Ovary (tissue), 7 donors: ENCODE measurements at regions not wholly inside any gene's neighbourhood (a gene's known extent, or its start where the extent isn't known, plus 50 kb on each side); places are given as distances from the start of the nearest gene placed in this dataset.

Experiments
- DNase-seq, 5 donors: peaks; one replicate each; pipeline ENCODE4 v3.0.0-alpha.2; 2019 to 2020
- H3K27ac ChIP-seq, 2 donors: fragments of 200-600 bp; one replicate each; pipeline versions ENCODE4 v1.5.1 to v1.8.0; 2019 to 2022
- H3K27me3 ChIP-seq: fragments of 200-600 bp; one replicate; pipeline ENCODE4 v1.8.0; 2022
- H3K36me3 ChIP-seq: fragments of 200-600 bp; sonication (generic); one replicate; pipeline ENCODE4 v1.5.1; 2019
- H3K4me1 ChIP-seq: one replicate; pipeline ENCODE4 v1.8.1; 2013; ENCODE audit warnings: mild to moderate bottlenecking, moderate library complexity; ENCODE audit not compliant: insufficient read depth
- H3K4me3 ChIP-seq: fragments of 200-600 bp; sonication (generic); one replicate; pipeline ENCODE4 v1.5.1; 2017
- H3K9me3 ChIP-seq, 2 donors: fragments of 200-600 bp in 1 of 2; sonication (generic) in 1 of 2; one replicate each; pipeline versions ENCODE4 v1.5.1 to v1.8.1; 2013 to 2019; ENCODE audit warnings: mild to moderate bottlenecking in 1 of 2, moderate library complexity in 1 of 2
- EP300 ChIP-seq: sonication (generic); formaldehyde crosslinking; IDR thresholded peaks from one replicate; pipeline ENCODE4 v1.6.1; 2017; ENCODE audit warnings: antibody characterized with exemption
- POLR2A ChIP-seq: fragments of 450-650 bp; IDR thresholded peaks from one replicate; pipeline ENCODE4 v1.6.1; 2017; ENCODE audit warnings: antibody characterized with exemption, mild to moderate bottlenecking, moderate library complexity
- WGBS, 3 donors: extraction: QIAGEN DNeasy Blood & Tissue Kit in 1 of 3; methylation state at CpG; one replicate each; pipeline versions ENCODE4 v1.1.5 to v1.1.7; 2013 to 2017; 5-methylcytosine and 5-hydroxymethylcytosine counted together
- intact Hi-C, 4 donors: fragments of 100-400 bp; cut with DNase I; formaldehyde crosslinking; loops; one replicate each; pipeline versions ENCODE4 v1.11.0 to v1.15.1; 2022 to 2023
- TF ChIP-seq, protein P1 (sequence below), 3 donors: fragments of 450-650 bp in 2 of 3; fragments of 200-600 bp in 1 of 3; IDR thresholded peaks; one replicate each; pipeline versions ENCODE4 v1.5.1 to v1.8.0; 2016 to 2022; ENCODE audit warnings: antibody characterized with exemption in 3 of 3, mild to moderate bottlenecking in 1 of 3
- donor health status: DM: no; HTN: no; CAD: no; lungs with moderate emphysema.
- donor health status: DM: no; HTN: no; CAD: no.
- donor health status: Bipolar disorder and iron deficiency.
- donor health status: DM: no; HTN: no; CAD: no.
- donor health status: DM: yes; HTN: yes; CAD: no.

DNA sequence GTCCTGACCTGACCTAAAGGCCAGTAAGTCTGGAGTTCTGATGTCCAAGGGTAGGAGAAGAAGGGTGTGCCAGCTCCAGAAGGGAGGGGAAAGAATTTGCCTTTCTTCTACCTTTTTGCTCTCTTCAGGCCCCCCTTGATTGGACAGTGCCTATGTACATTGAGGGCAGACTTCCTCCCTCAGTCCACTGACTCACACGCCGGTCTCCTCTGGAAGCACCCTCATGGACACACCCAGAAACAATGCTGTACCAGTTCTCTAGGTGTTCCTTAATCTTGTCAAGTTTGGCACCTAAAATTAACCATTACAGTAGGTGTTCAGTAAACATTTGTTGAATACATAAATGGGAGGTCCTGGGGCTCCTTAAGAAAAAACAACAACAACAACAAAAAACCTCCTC, 51.0 kb upstream of the POU2F1 start:
- no peaks in the 10 kb centered on the region for H3K36me3 ChIP-seq
- peaks cover 1% of the 10 kb centered on the region for H3K4me1 ChIP-seq
- H3K27me3 ChIP-seq: no peaks in the 10 kb centered on the region
- WGBS, 3 donors: 96 to 98% (median 96%) methylated on average over 2 of the region's 2 CpGs
- TF ChIP-seq EP300 (no peak), POLR2A (no peak)
- TF ChIP-seq, protein P1, sequence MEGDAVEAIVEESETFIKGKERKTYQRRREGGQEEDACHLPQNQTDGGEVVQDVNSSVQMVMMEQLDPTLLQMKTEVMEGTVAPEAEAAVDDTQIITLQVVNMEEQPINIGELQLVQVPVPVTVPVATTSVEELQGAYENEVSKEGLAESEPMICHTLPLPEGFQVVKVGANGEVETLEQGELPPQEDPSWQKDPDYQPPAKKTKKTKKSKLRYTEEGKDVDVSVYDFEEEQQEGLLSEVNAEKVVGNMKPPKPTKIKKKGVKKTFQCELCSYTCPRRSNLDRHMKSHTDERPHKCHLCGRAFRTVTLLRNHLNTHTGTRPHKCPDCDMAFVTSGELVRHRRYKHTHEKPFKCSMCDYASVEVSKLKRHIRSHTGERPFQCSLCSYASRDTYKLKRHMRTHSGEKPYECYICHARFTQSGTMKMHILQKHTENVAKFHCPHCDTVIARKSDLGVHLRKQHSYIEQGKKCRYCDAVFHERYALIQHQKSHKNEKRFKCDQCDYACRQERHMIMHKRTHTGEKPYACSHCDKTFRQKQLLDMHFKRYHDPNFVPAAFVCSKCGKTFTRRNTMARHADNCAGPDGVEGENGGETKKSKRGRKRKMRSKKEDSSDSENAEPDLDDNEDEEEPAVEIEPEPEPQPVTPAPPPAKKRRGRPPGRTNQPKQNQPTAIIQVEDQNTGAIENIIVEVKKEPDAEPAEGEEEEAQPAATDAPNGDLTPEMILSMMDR (IDR thresholded peaks at IDR 0.05): no peak
- no peak overlapping the region for H3K4me3 ChIP-seq
- intact Hi-C loops: no loop called here
- no peaks in the 10 kb centered on the region for H3K9me3 ChIP-seq
- no peak for DNase-seq
- no peak overlapping the region for H3K27ac ChIP-seq
